NCI-H82 treated with DMSO at 0.1 percent for 48 hours (cell line): ENCODE measurements at regions not wholly inside any gene's neighbourhood (a gene's known extent, or its start where the extent isn't known, plus 50 kb on each side); places are given as distances from the start of the nearest gene placed in this dataset.
A peak's percentile ranks its signal among the peaks of the same experiment; 100 is the strongest.
"Not testable (repeated sequence)": the region's sequence is repeated elsewhere in the genome, so short reads cannot be mapped to it uniquely, and the experiment has no call there.

Experiments
- DNase-seq: peaks from one replicate; lab custom pipeline; 2025; ENCODE audit not compliant: unreplicated experiment; lab: John Stamatoyannopoulos, UW

- DNase-seq = no peak
Measured at GRCh38 chr6:9732056-9732455, 682.8 kb downstream of the TFAP2A start.

GRCh38 chr6:9725776-9726175 lies 689.1 kb downstream of the TFAP2A start:
- DNase-seq = not testable (repeated sequence)

GRCh38 chr6:9717568-9717967 lies 697.3 kb downstream of the TFAP2A start:
- no peak for DNase-seq

- DNase-seq = no peak
Measured at GRCh38 chr6:9711365-9711764, 703.5 kb downstream of the TFAP2A start.

GRCh38 chr6:9710574-9710973 lies 704.3 kb downstream of the TFAP2A start:
- DNase-seq = no peak

GRCh38 chr6:9708600-9708999 lies 706.3 kb downstream of the TFAP2A start:
- no peak for DNase-seq

- DNase-seq = no peak
Measured at GRCh38 chr6:9704989-9705388, 709.9 kb downstream of the TFAP2A start.

- DNase-seq = no peak
Measured at GRCh38 chr6:9702914-9703313, 712.0 kb downstream of the TFAP2A start.

- peak; percentile 47 for DNase-seq
Measured at GRCh38 chr6:9699888-9700287, 715.0 kb downstream of the TFAP2A start.

- DNase-seq = no peak
Measured at GRCh38 chr6:9697263-9697931, 717.5 kb downstream of the TFAP2A start.

- DNase-seq = no peak
Measured at GRCh38 chr6:9690388-9690787, 724.5 kb downstream of the TFAP2A start.

- DNase-seq = not testable (repeated sequence)
Measured at GRCh38 chr6:9680727-9681126, 734.1 kb downstream of the TFAP2A start.

GRCh38 chr6:9675122-9675521 lies 739.8 kb downstream of the TFAP2A start:
- DNase-seq = no peak

- DNase-seq = no peak
Measured at GRCh38 chr6:9659848-9660247, 755.0 kb downstream of the TFAP2A start.

- DNase-seq = no peak
Measured at GRCh38 chr6:9657994-9658393, 756.9 kb downstream of the TFAP2A start.

GRCh38 chr6:9647599-9647998 lies 767.3 kb downstream of the TFAP2A start:
- no peak for DNase-seq

- DNase-seq = no peak
Measured at GRCh38 chr6:9647071-9647445, 767.8 kb downstream of the TFAP2A start.

- DNase-seq = no peak
Measured at GRCh38 chr6:9646342-9647070, 768.4 kb downstream of the TFAP2A start.

- no peak for DNase-seq
Measured at GRCh38 chr6:9638861-9639260, 776.0 kb downstream of the TFAP2A start.

GRCh38 chr6:9634776-9635175 lies 780.1 kb downstream of the TFAP2A start:
- no peak for DNase-seq

- DNase-seq = no peak
Measured at GRCh38 chr6:9632026-9632425, 782.8 kb downstream of the TFAP2A start.

- no peak for DNase-seq
Measured at GRCh38 chr6:9628819-9629218, 786.1 kb downstream of the TFAP2A start.

- DNase-seq = no peak
Measured at GRCh38 chr6:9627916-9628315, 787.0 kb downstream of the TFAP2A start.
